ENCODE measurements at regions not wholly inside any gene's neighbourhood (a gene's known extent, or its start where the extent isn't known, plus 50 kb on each side); places are given as distances from the start of the nearest gene placed in this dataset.
"Not testable (repeated sequence)": the region's sequence is repeated elsewhere in the genome, so short reads cannot be mapped to it uniquely, and the experiment has no call there.

- TF ChIP-seq CTCF, POLR2A, EP300 (IDR thresholded peaks at IDR 0.05): not testable (repeated sequence)
Measured at GRCh38 chr7:57555687-57556086, 105.7 kb downstream of the ZNF716 start.

Measured in upper lobe of left lung (tissue), 4 donors.